Mesendoderm (in vitro differentiated cells): ENCODE measurements at regions not wholly inside any gene's neighbourhood (a gene's known extent, or its start where the extent isn't known, plus 50 kb on each side); places are given as distances from the start of the nearest gene placed in this dataset.

Source experiments
- DNase-seq: peaks from one replicate; pipeline ENCODE4 v3.0.0; 2013
- H2AK5ac ChIP-seq: 2 replicates; pipeline ENCODE4 v1.6.1; 2013; ENCODE audit warnings: low read length, inconsistent platforms
- H2BK120ac ChIP-seq: 2 replicates; pipeline ENCODE4 v1.6.1; 2013; ENCODE audit warnings: low read depth, mild to moderate bottlenecking, low read length, moderate library complexity, mixed read lengths
- H2BK15ac ChIP-seq: replicated peaks from 2 replicates; pipeline ENCODE4 v1.6.1; 2013; ENCODE audit warnings: low read depth, mild to moderate bottlenecking, moderate library complexity
- H2BK5ac ChIP-seq: 2 replicates; pipeline ENCODE4 v1.6.1; 2013; ENCODE audit warnings: low read length, inconsistent platforms
- H3K18ac ChIP-seq: 2 replicates; pipeline ENCODE4 v1.6.1; 2013; ENCODE audit warnings: mild to moderate bottlenecking, low read length, mixed read lengths
- H3K23ac ChIP-seq: one replicate; pipeline ENCODE4 v1.6.1; 2013; ENCODE audit warnings: low read length
- H3K27ac ChIP-seq: 2 replicates; pipeline ENCODE4 v1.5.1; 2013; ENCODE audit warnings: low read depth, mild to moderate bottlenecking, inconsistent platforms, low read length, moderate library complexity
- H3K27me3 ChIP-seq: 2 replicates; pipeline ENCODE4 v1.6.1; 2013; ENCODE audit warnings: low read length, control low read depth, mild to moderate bottlenecking, inconsistent platforms; ENCODE audit not compliant: insufficient read depth, poor library complexity
- H3K36me3 ChIP-seq: 2 replicates; pipeline ENCODE4 v1.6.1; 2013; ENCODE audit warnings: low read length, inconsistent platforms; ENCODE audit not compliant: control insufficient read depth, insufficient read depth
- H3K4ac ChIP-seq: one replicate; pipeline ENCODE4 v1.6.1; 2013; ENCODE audit warnings: low read depth, mild to moderate bottlenecking, low read length, moderate library complexity
- H3K4me1 ChIP-seq: 2 replicates; pipeline ENCODE4 v1.6.1; 2013; ENCODE audit warnings: low read depth, low read length, inconsistent platforms; ENCODE audit not compliant: control insufficient read depth
- H3K4me2 ChIP-seq: 2 replicates; pipeline ENCODE4 v1.6.1; 2013; ENCODE audit warnings: low read length
- H3K4me3 ChIP-seq: 2 replicates; pipeline ENCODE4 v1.5.1; 2013; ENCODE audit warnings: mild to moderate bottlenecking, low read length
- H3K56ac ChIP-seq: one replicate; pipeline ENCODE4 v1.6.1; 2013; ENCODE audit warnings: low read length
- H3K79me1 ChIP-seq: 2 replicates; pipeline ENCODE4 v1.6.1; 2013; ENCODE audit warnings: low read length, inconsistent platforms
- H3K79me2 ChIP-seq: 2 replicates; pipeline ENCODE4 v1.6.1; 2013; ENCODE audit warnings: mild to moderate bottlenecking, low read length; ENCODE audit not compliant: control insufficient read depth, insufficient read depth
- H3K9ac ChIP-seq: 2 replicates; pipeline ENCODE4 v1.6.1; 2013; ENCODE audit warnings: low read length, inconsistent platforms
- H4K5ac ChIP-seq: one replicate; pipeline ENCODE4 v1.6.1; 2013; ENCODE audit warnings: low read length
- H4K8ac ChIP-seq: one replicate; pipeline ENCODE4 v1.6.1; 2013; ENCODE audit warnings: low read depth, mild to moderate bottlenecking, control low read depth, low read length, moderate library complexity
- WGBS: extraction: QIAGEN DNeasy Blood & Tissue Kit; methylation state at CpG from one replicate; pipeline ENCODE4 v1.1.7; 2013; ENCODE audit warnings: low lambda C conversion rate, missing lambda C conversion rate; ENCODE audit not compliant: insufficient coverage; ENCODE audit errors: extremely low coverage; 5-methylcytosine and 5-hydroxymethylcytosine counted together

DNA sequence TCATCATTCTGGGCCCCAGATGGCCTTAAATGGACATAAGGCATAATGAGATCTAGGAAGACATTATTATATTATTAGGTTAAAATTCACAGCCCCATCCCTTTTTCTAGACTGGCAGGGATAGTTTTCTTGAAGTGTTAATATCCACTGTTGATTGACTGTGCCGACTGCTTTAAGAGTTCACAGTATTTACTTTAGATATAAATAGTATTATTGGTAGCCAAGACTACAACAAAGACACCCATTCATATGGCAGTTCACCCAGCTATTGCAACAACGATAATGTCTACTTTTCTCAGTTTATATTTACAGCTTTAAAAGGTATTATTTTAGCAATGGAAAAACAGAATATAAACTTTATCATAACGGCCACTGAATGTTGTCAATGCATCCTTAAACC lies 922.2 kb upstream of the POU3F4 start:
- DNase-seq = no peak
- Histone ChIP-seq H3K27ac (no peak overlapping the region), H2BK5ac (no peak overlapping the region), H2BK120ac (no peak overlapping the region), H3K4me2 (no peak overlapping the region), H3K9ac (no peak overlapping the region), H3K27me3 (no peaks in the 10 kb centered on the region), H4K8ac (no peak overlapping the region), H3K56ac (no peak overlapping the region), H2AK5ac (no peak overlapping the region), H3K4me3 (no peak overlapping the region), H3K23ac (no peak overlapping the region), H3K4ac (no peak overlapping the region), H3K79me1 (no peaks in the 10 kb centered on the region), H2BK15ac (no peak overlapping the region), H3K18ac (no peak overlapping the region), H4K5ac (no peak overlapping the region), H3K36me3 (no peaks in the 10 kb centered on the region), H3K79me2 (no peaks in the 10 kb centered on the region), H3K4me1 (no peaks in the 10 kb centered on the region)
- WGBS = no CpG with 5 or more reads among the region's 3 CpGs

DNA sequence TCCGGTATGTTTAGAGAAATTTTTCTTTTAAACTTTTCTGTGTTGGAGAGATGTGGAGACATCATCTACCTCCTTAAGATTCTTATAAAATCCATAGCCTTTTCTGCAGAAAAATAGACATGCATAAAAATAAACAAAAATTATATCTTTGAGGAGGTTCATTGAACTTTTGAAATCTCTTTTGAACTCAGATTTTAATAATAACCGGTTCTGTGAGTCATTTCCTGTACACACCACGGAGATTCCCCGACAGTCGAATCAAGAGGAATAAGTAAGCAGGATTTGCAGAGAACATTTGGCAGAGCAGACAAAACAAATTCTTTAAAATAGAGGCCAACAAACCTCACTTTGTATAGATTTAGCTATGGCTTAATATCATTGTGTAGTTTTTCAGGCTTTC lies 918.7 kb upstream of the POU3F4 start:
- Histone ChIP-seq H3K4me3 (no peak overlapping the region), H4K8ac (no peak overlapping the region), H3K27ac (no peak overlapping the region), H3K4me2 (no peak overlapping the region), H3K79me2 (no peaks in the 10 kb centered on the region), H3K27me3 (no peaks in the 10 kb centered on the region), H3K4ac (no peak overlapping the region), H2BK120ac (no peak overlapping the region), H3K79me1 (no peaks in the 10 kb centered on the region), H2AK5ac (no peak overlapping the region), H3K56ac (no peak overlapping the region), H4K5ac (no peak overlapping the region), H2BK15ac (no peak overlapping the region), H2BK5ac (no peak overlapping the region), H3K23ac (no peak overlapping the region), H3K4me1 (no peaks in the 10 kb centered on the region), H3K36me3 (no peaks in the 10 kb centered on the region), H3K9ac (no peak overlapping the region), H3K18ac (no peak overlapping the region)
- no CpG with 5 or more reads among the region's 5 CpGs for whole genome bisulfite sequencing
- no peak for DNase-seq

DNA sequence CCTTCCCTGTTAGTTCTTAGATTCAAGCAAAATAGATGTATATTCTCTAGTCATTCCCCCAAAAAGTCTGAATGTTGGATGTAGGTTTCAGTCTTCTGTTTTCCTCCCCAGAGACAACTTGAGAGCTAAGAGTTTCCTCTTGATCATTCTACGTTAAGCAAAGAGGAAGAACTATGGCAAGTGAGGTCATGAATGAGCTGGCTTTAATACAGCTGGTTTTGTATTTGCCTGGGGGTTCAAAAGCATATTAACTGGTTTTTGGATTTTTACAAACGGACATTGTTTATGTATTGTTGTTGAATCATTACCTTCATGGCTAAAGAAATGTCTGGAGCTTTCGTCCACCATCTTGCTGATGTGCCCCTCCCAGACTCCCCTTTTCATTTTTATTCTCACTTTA lies 916.7 kb upstream of the POU3F4 start:
- Histone ChIP-seq H4K5ac (no peak overlapping the region), H3K4me1 (no peaks in the 10 kb centered on the region), H3K56ac (no peak overlapping the region), H3K18ac (no peak overlapping the region), H3K4me3 (no peak overlapping the region), H3K4me2 (no peak overlapping the region), H2AK5ac (no peak overlapping the region), H2BK15ac (no peak overlapping the region), H3K27me3 (no peaks in the 10 kb centered on the region), H2BK5ac (no peak overlapping the region), H3K4ac (no peak overlapping the region), H3K23ac (no peak overlapping the region), H3K79me1 (no peaks in the 10 kb centered on the region), H3K9ac (no peak overlapping the region), H3K36me3 (no peaks in the 10 kb centered on the region), H3K27ac (no peak overlapping the region), H2BK120ac (no peak overlapping the region), H3K79me2 (no peaks in the 10 kb centered on the region), H4K8ac (no peak overlapping the region)
- DNase-seq = no peak
- WGBS = no CpG with 5 or more reads among the region's 3 CpGs

GRCh38 chrX:82626978-82627377 lies 881.1 kb upstream of the POU3F4 start:
- Histone ChIP-seq H3K56ac (no peak overlapping the region), H3K79me2 (no peaks in the 10 kb centered on the region), H3K4me2 (no peak overlapping the region), H3K27me3 (no peaks in the 10 kb centered on the region), H2AK5ac (no peak overlapping the region), H3K4ac (no peak overlapping the region), H3K18ac (no peak overlapping the region), H3K4me3 (no peak overlapping the region), H3K23ac (no peak overlapping the region), H3K36me3 (no peaks in the 10 kb centered on the region), H4K8ac (no peak overlapping the region), H3K9ac (no peak overlapping the region), H3K27ac (no peak overlapping the region), H3K4me1 (no peaks in the 10 kb centered on the region), H2BK15ac (no peak overlapping the region), H4K5ac (no peak overlapping the region), H3K79me1 (no peaks in the 10 kb centered on the region), H2BK5ac (no peak overlapping the region), H2BK120ac (no peak overlapping the region)
- no CpG with 5 or more reads among the region's 1 CpG for WGBS
- DNase-seq = no peak

GRCh38 chrX:82627568-82627967 lies 880.5 kb upstream of the POU3F4 start:
- H3K23ac ChIP-seq = no peak overlapping the region
- H3K27me3 ChIP-seq = no peaks in the 10 kb centered on the region
- H3K4me2 ChIP-seq = no peak overlapping the region
- no peak overlapping the region for H3K56ac ChIP-seq
- H3K4ac ChIP-seq = no peak overlapping the region
- no peak overlapping the region for H4K5ac ChIP-seq
- no peak overlapping the region for H3K4me3 ChIP-seq
- H2BK5ac ChIP-seq = no peak overlapping the region
- no peaks in the 10 kb centered on the region for H3K4me1 ChIP-seq
- H2AK5ac ChIP-seq = no peak overlapping the region
- no peak for DNase-seq
- no peak overlapping the region for H4K8ac ChIP-seq
- no peak overlapping the region for H3K27ac ChIP-seq
- WGBS = no CpG with 5 or more reads among the region's 4 CpGs
- H2BK120ac ChIP-seq = no peak overlapping the region
- H3K9ac ChIP-seq = no peak overlapping the region
- H3K18ac ChIP-seq = no peak overlapping the region
- no peaks in the 10 kb centered on the region for H3K79me1 ChIP-seq
- H2BK15ac ChIP-seq = no peak overlapping the region
- no peaks in the 10 kb centered on the region for H3K36me3 ChIP-seq
- H3K79me2 ChIP-seq = no peaks in the 10 kb centered on the region

DNA sequence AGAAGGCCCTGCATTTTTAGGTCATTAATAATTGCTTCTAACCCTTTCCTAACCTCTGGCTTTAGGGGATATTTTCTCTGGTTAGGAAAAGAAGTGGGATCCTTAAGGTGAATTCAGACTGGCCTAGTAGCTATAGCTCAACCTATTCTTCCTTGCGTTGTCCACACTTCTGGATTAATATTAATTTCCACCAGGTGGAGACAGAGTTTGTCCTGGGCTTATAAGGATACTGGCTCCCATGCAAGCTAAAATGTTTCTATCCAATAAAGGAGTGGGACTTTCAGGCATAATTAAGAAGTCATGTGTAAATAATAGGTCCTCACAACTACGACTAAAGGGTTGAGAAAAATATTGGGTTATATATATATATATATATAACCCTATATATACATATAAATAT lies 860.0 kb upstream of the POU3F4 start:
- no peak overlapping the region for H3K4me2 ChIP-seq
- no peaks in the 10 kb centered on the region for H3K36me3 ChIP-seq
- no CpG with 5 or more reads among the region's 2 CpGs for WGBS
- H3K9ac ChIP-seq = no peak overlapping the region
- no peak overlapping the region for H2BK15ac ChIP-seq
- H3K18ac ChIP-seq = no peak overlapping the region
- no peak for DNase-seq
- no peaks in the 10 kb centered on the region for H3K27me3 ChIP-seq
- H3K4ac ChIP-seq = no peak overlapping the region
- H3K4me3 ChIP-seq = no peak overlapping the region
- H3K23ac ChIP-seq = no peak overlapping the region
- H4K8ac ChIP-seq = no peak overlapping the region
- no peak overlapping the region for H2BK120ac ChIP-seq
- H4K5ac ChIP-seq = no peak overlapping the region
- no peak overlapping the region for H3K27ac ChIP-seq
- H3K79me2 ChIP-seq = no peaks in the 10 kb centered on the region
- no peak overlapping the region for H2AK5ac ChIP-seq
- H3K56ac ChIP-seq = no peak overlapping the region
- no peak overlapping the region for H2BK5ac ChIP-seq
- no peaks in the 10 kb centered on the region for H3K4me1 ChIP-seq
- H3K79me1 ChIP-seq = no peaks in the 10 kb centered on the region
